B cell (primary cell): ENCODE measurements at regions not wholly inside any gene's neighbourhood (a gene's known extent, or its start where the extent isn't known, plus 50 kb on each side); places are given as distances from the start of the nearest gene placed in this dataset.

Source experiments
- ATAC-seq: fragments of 200-7000 bp; cut with Tn5 transposase; one replicate; pipeline ENCODE4 v1.10.0; 2021; ENCODE audit warnings: low read depth, mild to moderate bottlenecking, moderate number of reproducible peaks, moderate library complexity
- CTCF ChIA-PET: fragments of 350-600 bp; sonication (Branson Sonifier 250); formaldehyde crosslinking; loops from one replicate; lab custom pipeline; 2021; ENCODE audit warnings: antibody characterized with exemption, inconsistent platforms; lab: Charles Lee
- POLR2A ChIA-PET: fragments of 350-600 bp; sonication (Branson Sonifier 250); formaldehyde crosslinking; loops from one replicate; lab custom pipeline; 2021; ENCODE audit warnings: antibody characterized with exemption; lab: Charles Lee
- DNase-seq: peaks from one replicate; pipeline ENCODE4 v3.0.0; 2013
- H2AFZ ChIP-seq: 2 replicates; pipeline ENCODE4 v1.6.1; 2012; ENCODE audit warnings: mild to moderate bottlenecking, low read depth, low read length; ENCODE audit not compliant: insufficient read depth, poor library complexity, severe bottlenecking
- H3K27ac ChIP-seq, 2 donors: 1 replicate in 1 of 2; 2 replicates in 1 of 2; pipeline ENCODE4 v1.5.1; 2012 to 2013; ENCODE audit warnings: low read length in 2 of 2, mild to moderate bottlenecking in 2 of 2, moderate library complexity in 1 of 2
- H3K27me3 ChIP-seq, 4 experiments: fragments of 200-600 bp in 1 of 4; sonication (generic) in 1 of 4; replicated peaks in 1 of 4; 1 replicate in 2 of 4; 2 replicates in 2 of 4; pipeline versions ENCODE4 v1.6.1 to v1.7.0; 2013 to 2016; ENCODE audit warnings: low read length in 3 of 4, mild to moderate bottlenecking in 2 of 4, mixed read lengths in 1 of 4, moderate library complexity in 1 of 4; ENCODE audit not compliant: insufficient read depth in 4 of 4, control insufficient read depth in 3 of 4; ENCODE audit errors: control extremely low read depth in 1 of 4
- H3K36me3 ChIP-seq, 2 experiments: replicated peaks in 1 of 2; 1 replicate in 1 of 2; 2 replicates in 1 of 2; pipeline versions ENCODE4 v1.6.1 to v1.7.1; 2013; ENCODE audit warnings: low read length in 1 of 2; ENCODE audit not compliant: insufficient read depth in 2 of 2, control insufficient read depth in 1 of 2; ENCODE audit errors: control extremely low read depth in 1 of 2, extremely low read depth in 1 of 2
- H3K4me1 ChIP-seq, 2 donors: fragments of 200-600 bp in 1 of 2; sonication (generic) in 1 of 2; 1 replicate in 1 of 2; 2 replicates in 1 of 2; pipeline versions ENCODE4 v1.5.1 to v1.6.1; 2013 to 2017; ENCODE audit warnings: low read length in 2 of 2; ENCODE audit not compliant: control insufficient read depth in 2 of 2, insufficient read depth in 2 of 2
- H3K4me2 ChIP-seq: replicated peaks from 2 replicates; pipeline ENCODE3; 2012; ENCODE audit warnings: mild to moderate bottlenecking, low read depth, low read length; ENCODE audit not compliant: poor library complexity, severe bottlenecking
- H3K4me3 ChIP-seq, 5 experiments: fragments of 200-600 bp in 1 of 5; sonication (generic) in 1 of 5; 1 replicate in 3 of 5; 2 replicates in 2 of 5; pipeline versions ENCODE4 v1.5.1 to v1.7.0; 2011 to 2016; ENCODE audit warnings: low read length in 4 of 5, mild to moderate bottlenecking in 4 of 5, low read depth in 2 of 5, control low read depth in 1 of 5, moderate library complexity in 1 of 5; ENCODE audit not compliant: insufficient read depth in 1 of 5; ENCODE audit errors: control extremely low read depth in 1 of 5, extremely low read depth in 1 of 5
- H3K79me2 ChIP-seq: fragments of 200-600 bp; sonication (generic); one replicate; pipeline ENCODE4 v1.6.0; 2016; ENCODE audit warnings: low read length; ENCODE audit not compliant: control insufficient read depth, insufficient read depth
- H3K9ac ChIP-seq: fragments of 200-600 bp; sonication (generic); 2 replicates; pipeline ENCODE4 v1.6.1; 2017; ENCODE audit warnings: mild to moderate bottlenecking, low read length, moderate library complexity
- H3K9me3 ChIP-seq, 3 donors: one replicate each; pipeline versions ENCODE4 v1.6.1 to v1.7.1; 2013; ENCODE audit warnings: low read length in 2 of 3; ENCODE audit not compliant: control insufficient read depth in 2 of 3, insufficient read depth in 1 of 3; ENCODE audit errors: control extremely low read depth in 1 of 3
- H4K20me1 ChIP-seq: 2 replicates; pipeline ENCODE4 v1.6.0; 2012; ENCODE audit warnings: mild to moderate bottlenecking, low read length; ENCODE audit not compliant: insufficient read depth, control insufficient read depth, poor library complexity, severe bottlenecking
- H3K27ac Mint-ChIP-seq: one replicate; pipeline ENCODE4 v1.8.0; 2021; ENCODE audit warnings: mixed read lengths
- H3K27me3 Mint-ChIP-seq: one replicate; pipeline ENCODE4 v1.8.0; 2021; ENCODE audit warnings: mixed read lengths
- H3K4me1 Mint-ChIP-seq: one replicate; pipeline ENCODE4 v1.8.0; 2021; ENCODE audit warnings: mixed read lengths
- H3K4me3 Mint-ChIP-seq: one replicate; pipeline ENCODE4 v1.8.0; 2021; ENCODE audit warnings: mixed read lengths
- H3K9me3 Mint-ChIP-seq: one replicate; pipeline ENCODE4 v1.8.0; 2022; ENCODE audit warnings: mixed read lengths; ENCODE audit not compliant: insufficient read depth
- EZH2 ChIP-seq: IDR thresholded peaks from 2 replicates; pipeline ENCODE4 v1.6.1; 2012; ENCODE audit warnings: borderline replicate concordance, low read depth, mild to moderate bottlenecking, moderate library complexity, low read length; ENCODE audit not compliant: insufficient read depth, poor library complexity, severe bottlenecking
- WGBS: methylation state at CpG from one replicate; pipeline ENCODE4 v1.1.5; 2013; ENCODE audit warnings: missing lambda C conversion rate; ENCODE audit not compliant: insufficient coverage; 5-methylcytosine and 5-hydroxymethylcytosine counted together
- intact Hi-C: fragments of 100-400 bp; cut with micrococcal nuclease; formaldehyde crosslinking; loops from one replicate; pipeline ENCODE4 v1.10.0; 2022
- TF ChIP-seq, protein P1 (sequence below): fragments of 200-600 bp; IDR thresholded peaks from one replicate; pipeline ENCODE4 v1.8.0; 2022; ENCODE audit warnings: antibody characterized with exemption, mild to moderate bottlenecking

DNA sequence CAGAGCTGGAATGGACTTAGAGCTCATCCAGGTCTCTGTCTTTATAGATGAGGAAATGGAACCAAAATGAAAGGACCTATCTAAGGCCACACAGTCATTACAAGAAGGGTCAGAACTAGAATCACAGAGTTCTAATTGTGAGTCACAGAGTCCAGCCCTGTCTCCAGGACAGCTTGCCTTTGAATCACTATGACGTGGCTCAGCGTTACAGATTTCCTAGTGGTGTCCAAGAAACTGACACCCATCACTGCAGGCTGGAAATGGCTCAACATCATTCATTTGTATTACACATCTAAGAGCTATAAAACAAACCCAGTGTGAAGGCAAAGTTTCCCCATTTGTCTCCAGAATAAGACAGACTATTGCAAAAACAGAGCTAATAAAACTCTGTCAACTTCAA lies 164.3 kb upstream of the SIX2 start:
- Mint-ChIP-seq H3K27me3 (peaks cover 39% of the 10 kb centered on the region), H3K9me3 (peaks cover 2% of the 10 kb centered on the region)
- intact Hi-C loops = no loop called here

GRCh38 chr2:45172760-45173392 lies 163.6 kb upstream of the SIX2 start:
- Mint-ChIP-seq H3K4me3 (no peak overlapping the region), H3K27me3 (peaks cover 46% of the 10 kb centered on the region), H3K9me3 (peaks cover 2% of the 10 kb centered on the region), H3K27ac (no peak overlapping the region), H3K4me1 (peaks cover 13% of the 10 kb centered on the region)
- Histone ChIP-seq H3K27me3 (peaks cover 0 to 33% (median 19%) of the 10 kb centered on the region in 4 experiments), H2AFZ (no peak overlapping the region), H3K4me3 (no peak overlapping the region), H3K27ac (no peak overlapping the region), H3K9me3 (peaks cover 0 to 4% (median 0%) of the 10 kb centered on the region in 3 donors), H3K9ac (no peak overlapping the region), H3K4me2 (no peak overlapping the region), H3K36me3 (no peaks in the 10 kb centered on the region), H4K20me1 (no peaks in the 10 kb centered on the region), H3K79me2 (no peaks in the 10 kb centered on the region), H3K4me1 (peaks cover 14 to 21% of the 10 kb centered on the region in 2 donors)
- intact Hi-C loops = no loop called here
- DNase-seq = no peak
- ATAC-seq = no peak
- ChIA-PET CTCF (no interaction called here), POLR2A (no interaction called here)
- TF ChIP-seq, protein P1, sequence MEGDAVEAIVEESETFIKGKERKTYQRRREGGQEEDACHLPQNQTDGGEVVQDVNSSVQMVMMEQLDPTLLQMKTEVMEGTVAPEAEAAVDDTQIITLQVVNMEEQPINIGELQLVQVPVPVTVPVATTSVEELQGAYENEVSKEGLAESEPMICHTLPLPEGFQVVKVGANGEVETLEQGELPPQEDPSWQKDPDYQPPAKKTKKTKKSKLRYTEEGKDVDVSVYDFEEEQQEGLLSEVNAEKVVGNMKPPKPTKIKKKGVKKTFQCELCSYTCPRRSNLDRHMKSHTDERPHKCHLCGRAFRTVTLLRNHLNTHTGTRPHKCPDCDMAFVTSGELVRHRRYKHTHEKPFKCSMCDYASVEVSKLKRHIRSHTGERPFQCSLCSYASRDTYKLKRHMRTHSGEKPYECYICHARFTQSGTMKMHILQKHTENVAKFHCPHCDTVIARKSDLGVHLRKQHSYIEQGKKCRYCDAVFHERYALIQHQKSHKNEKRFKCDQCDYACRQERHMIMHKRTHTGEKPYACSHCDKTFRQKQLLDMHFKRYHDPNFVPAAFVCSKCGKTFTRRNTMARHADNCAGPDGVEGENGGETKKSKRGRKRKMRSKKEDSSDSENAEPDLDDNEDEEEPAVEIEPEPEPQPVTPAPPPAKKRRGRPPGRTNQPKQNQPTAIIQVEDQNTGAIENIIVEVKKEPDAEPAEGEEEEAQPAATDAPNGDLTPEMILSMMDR = no peak
- TF ChIP-seq EZH2 = no peak
- no CpG with 5 or more reads among the region's 2 CpGs for WGBS

More for the DNA sequence above, 164.3 kb upstream of the SIX2 start:
- H3K27me3 ChIP-seq = peaks cover 0 to 28% (median 16%) of the 10 kb centered on the region in 4 experiments
- H3K4me3 Mint-ChIP-seq = no peak overlapping the region
- DNase-seq (no peak), ATAC-seq (no peak)
- no peak overlapping the region for H3K27ac ChIP-seq
- no peak overlapping the region for H3K4me2 ChIP-seq
- 50% methylated on average over 2 of the region's 2 CpGs for WGBS
- no peak overlapping the region for H3K4me3 ChIP-seq
- no peaks in the 10 kb centered on the region for H3K36me3 ChIP-seq
- TF ChIP-seq, protein P1 = no peak
- TF ChIP-seq EZH2 = no peak
- H2AFZ ChIP-seq = no peak overlapping the region
- peaks cover 0 to 4% (median 0%) of the 10 kb centered on the region in 3 donors for H3K9me3 ChIP-seq
- H3K4me1 Mint-ChIP-seq = peaks cover 7% of the 10 kb centered on the region
- POLR2A ChIA-PET = no interaction called here
- peaks cover 10 to 20% of the 10 kb centered on the region in 2 donors for H3K4me1 ChIP-seq
- no peaks in the 10 kb centered on the region for H4K20me1 ChIP-seq
- H3K79me2 ChIP-seq = no peaks in the 10 kb centered on the region
- H3K27ac Mint-ChIP-seq = no peak overlapping the region
- CTCF ChIA-PET = no interaction called here
- no peak overlapping the region for H3K9ac ChIP-seq
